ENCODE measurements at regions not wholly inside any gene's neighbourhood (a gene's known extent, or its start where the extent isn't known, plus 50 kb on each side); places are given as distances from the start of the nearest gene placed in this dataset.

GRCh38 chr5:155285706-155286105 is 272.2 kb downstream of the KIF4B start:
- H3K27ac ChIP-seq = peak overlapping the region; percentile 24; the same call in 1 of the 2 replicates
- TF ChIP-seq CTCF (conservative IDR thresholded peaks at IDR 0.05) = no peak

- H3K27ac ChIP-seq = no peak overlapping the region
- TF ChIP-seq CTCF (conservative IDR thresholded peaks at IDR 0.05) = no peak
Measured at GRCh38 chr5:155290937-155291336, 277.4 kb downstream of the KIF4B start.

- no peak overlapping the region for H3K27ac ChIP-seq
- no peak for TF ChIP-seq CTCF (conservative IDR thresholded peaks at IDR 0.05)
Measured at GRCh38 chr5:155293605-155294178, 280.1 kb downstream of the KIF4B start.

GRCh38 chr5:155295111-155295510 is 281.6 kb downstream of the KIF4B start:
- no peak for TF ChIP-seq CTCF (conservative IDR thresholded peaks at IDR 0.05)
- H3K27ac ChIP-seq = no peak overlapping the region

- H3K27ac ChIP-seq = no peak overlapping the region
- no peak for TF ChIP-seq CTCF (conservative IDR thresholded peaks at IDR 0.05)
Measured at GRCh38 chr5:155299386-155300005, 285.9 kb downstream of the KIF4B start.

GRCh38 chr5:155303120-155303519 is 289.6 kb downstream of the KIF4B start:
- H3K27ac ChIP-seq = no peak overlapping the region
- no peak for TF ChIP-seq CTCF (conservative IDR thresholded peaks at IDR 0.05)

GRCh38 chr5:155307229-155307628 is 293.7 kb downstream of the KIF4B start:
- no peak for TF ChIP-seq CTCF (conservative IDR thresholded peaks at IDR 0.05)
- no peak overlapping the region for H3K27ac ChIP-seq
